ENCODE measurements at regions not wholly inside any gene's neighbourhood (a gene's known extent, or its start where the extent isn't known, plus 50 kb on each side); places are given as distances from the start of the nearest gene placed in this dataset.

DNA sequence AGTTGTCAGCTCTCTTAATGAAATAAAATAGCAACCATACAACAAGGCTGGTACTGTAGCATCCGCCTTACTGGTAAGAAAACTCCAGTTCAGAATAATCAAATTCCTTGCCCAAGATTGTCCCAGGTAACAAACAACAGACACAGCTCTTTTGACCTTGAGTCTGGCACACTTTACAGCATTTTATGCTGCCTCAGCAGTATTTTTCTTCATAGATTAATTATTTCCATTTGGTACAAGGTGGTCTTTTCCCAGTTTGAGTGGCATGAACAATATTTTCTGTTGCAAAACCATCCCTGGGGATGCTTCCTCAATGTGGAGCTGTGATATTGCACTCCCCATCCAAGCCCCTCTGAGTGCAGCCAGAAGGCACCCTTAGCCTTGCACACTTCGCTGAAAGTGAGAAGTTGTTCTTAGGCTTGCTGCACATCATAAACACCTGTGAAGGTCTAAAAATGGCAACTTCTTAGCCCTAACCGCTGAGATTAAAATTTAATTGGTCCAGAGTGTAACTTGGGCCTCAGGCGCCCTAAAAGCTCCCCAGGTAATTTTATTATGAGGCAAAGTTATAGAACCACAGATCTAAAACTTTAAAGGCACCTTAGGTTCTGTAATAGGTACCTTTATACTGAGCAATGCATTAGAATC is 523.3 kb downstream of the CMPK2 start:
- TF ChIP-seq, protein P1, sequence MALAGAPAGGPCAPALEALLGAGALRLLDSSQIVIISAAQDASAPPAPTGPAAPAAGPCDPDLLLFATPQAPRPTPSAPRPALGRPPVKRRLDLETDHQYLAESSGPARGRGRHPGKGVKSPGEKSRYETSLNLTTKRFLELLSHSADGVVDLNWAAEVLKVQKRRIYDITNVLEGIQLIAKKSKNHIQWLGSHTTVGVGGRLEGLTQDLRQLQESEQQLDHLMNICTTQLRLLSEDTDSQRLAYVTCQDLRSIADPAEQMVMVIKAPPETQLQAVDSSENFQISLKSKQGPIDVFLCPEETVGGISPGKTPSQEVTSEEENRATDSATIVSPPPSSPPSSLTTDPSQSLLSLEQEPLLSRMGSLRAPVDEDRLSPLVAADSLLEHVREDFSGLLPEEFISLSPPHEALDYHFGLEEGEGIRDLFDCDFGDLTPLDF (CRISPR knock-in tag; IDR thresholded peaks at IDR 0.05) = no peak
- TF ChIP-seq ESRRA (CRISPR knock-in tag; IDR thresholded peaks at IDR 0.05; ENCODE audit: borderline replicate concordance) = no peak

All from WTC11 (cell line).